ENCODE measurements at regions not wholly inside any gene's neighbourhood (a gene's known extent, or its start where the extent isn't known, plus 50 kb on each side); places are given as distances from the start of the nearest gene placed in this dataset.

GRCh38 chr2:18309627-18310026 is 250.8 kb downstream of the RDH14 start:
- no peak for DNase-seq (ENCODE audit: low spot score)
- Histone ChIP-seq H3K4me1 (replicated peaks) (peaks cover 5% of the 10 kb centered on the region), H3K27me3 (replicated peaks; ENCODE audit: insufficient read depth) (no peaks in the 10 kb centered on the region), H3K27ac (no peak overlapping the region), H3K36me3 (no peaks in the 10 kb centered on the region), H3K4me3 (no peak overlapping the region), H3K9me3 (no peaks in the 10 kb centered on the region)
- intact Hi-C loops (cut with DNase I): no loop called here
- no peak for TF ChIP-seq CTCF (IDR thresholded peaks at IDR 0.05)
- no peak for TF ChIP-seq POLR2AphosphoS5 (IDR thresholded peaks at IDR 0.05)
- TF ChIP-seq POLR2A (IDR thresholded peaks at IDR 0.05): no peak
- 93% methylated on average over 4 of the region's 4 CpGs for WGBS

GRCh38 chr2:18309188-18309587 is 251.3 kb downstream of the RDH14 start:
- no peaks in the 10 kb centered on the region for H3K9me3 ChIP-seq
- no peak overlapping the region for H3K4me3 ChIP-seq
- peaks cover 5% of the 10 kb centered on the region for H3K4me1 ChIP-seq (replicated peaks)
- intact Hi-C loops (cut with DNase I): no loop called here
- no peaks in the 10 kb centered on the region for H3K27me3 ChIP-seq (replicated peaks; ENCODE audit: insufficient read depth)
- no peak for TF ChIP-seq POLR2A (IDR thresholded peaks at IDR 0.05)
- TF ChIP-seq CTCF (IDR thresholded peaks at IDR 0.05): no peak
- no peak for TF ChIP-seq POLR2AphosphoS5 (IDR thresholded peaks at IDR 0.05)
- H3K36me3 ChIP-seq: no peaks in the 10 kb centered on the region
- H3K27ac ChIP-seq: no peak overlapping the region
- DNase-seq (ENCODE audit: low spot score): no peak

GRCh38 chr2:18304849-18305248 is 255.6 kb downstream of the RDH14 start:
- no peak for DNase-seq (ENCODE audit: low spot score)
- 91% methylated on average over 3 of the region's 3 CpGs for WGBS
- Histone ChIP-seq H3K4me1 (replicated peaks) (no peaks in the 10 kb centered on the region), H3K36me3 (no peaks in the 10 kb centered on the region), H3K4me3 (no peak overlapping the region), H3K27ac (no peak overlapping the region), H3K27me3 (replicated peaks; ENCODE audit: insufficient read depth) (no peaks in the 10 kb centered on the region), H3K9me3 (no peaks in the 10 kb centered on the region)
- intact Hi-C loops (cut with DNase I): no loop called here
- TF ChIP-seq CTCF (IDR thresholded peaks at IDR 0.05): no peak
- TF ChIP-seq POLR2AphosphoS5 (IDR thresholded peaks at IDR 0.05): no peak
- TF ChIP-seq POLR2A (IDR thresholded peaks at IDR 0.05): no peak

- no peak for DNase-seq (ENCODE audit: low spot score)
- Histone ChIP-seq H3K9me3 (no peaks in the 10 kb centered on the region), H3K4me3 (no peak overlapping the region), H3K27me3 (replicated peaks; ENCODE audit: insufficient read depth) (no peaks in the 10 kb centered on the region), H3K36me3 (no peaks in the 10 kb centered on the region), H3K27ac (no peak overlapping the region), H3K4me1 (replicated peaks) (no peaks in the 10 kb centered on the region)
- WGBS: 92% methylated on average over 2 of the region's 2 CpGs
- TF ChIP-seq CTCF (IDR thresholded peaks at IDR 0.05) (no peak), POLR2AphosphoS5 (IDR thresholded peaks at IDR 0.05) (no peak), POLR2A (IDR thresholded peaks at IDR 0.05) (no peak)
- intact Hi-C loops (cut with DNase I): no loop called here
Observed at GRCh38 chr2:18301421-18302139, 258.9 kb downstream of the RDH14 start.
